Choroid plexus epithelial cell (primary cell): ENCODE measurements at regions not wholly inside any gene's neighbourhood (a gene's known extent, or its start where the extent isn't known, plus 50 kb on each side); places are given as distances from the start of the nearest gene placed in this dataset.
"Not testable (repeated sequence)": the region's sequence is repeated elsewhere in the genome, so short reads cannot be mapped to it uniquely, and the experiment has no call there.

Experiments
- DNase-seq: peaks from one replicate; pipeline ENCODE4 v3.0.0-alpha.2; 2010; ENCODE audit warnings: low read depth
- H3K4me3 ChIP-seq: 2 replicates; pipeline ENCODE4 v1.5.1; 2011; ENCODE audit warnings: low read depth, mild to moderate bottlenecking, control low read depth, low read length, moderate library complexity
- CTCF ChIP-seq: conservative IDR thresholded peaks from 2 replicates; pipeline ENCODE4 v1.5.1; 2011; ENCODE audit warnings: low read depth, mild to moderate bottlenecking, control low read depth, inconsistent platforms, low read length, moderate library complexity

DNA sequence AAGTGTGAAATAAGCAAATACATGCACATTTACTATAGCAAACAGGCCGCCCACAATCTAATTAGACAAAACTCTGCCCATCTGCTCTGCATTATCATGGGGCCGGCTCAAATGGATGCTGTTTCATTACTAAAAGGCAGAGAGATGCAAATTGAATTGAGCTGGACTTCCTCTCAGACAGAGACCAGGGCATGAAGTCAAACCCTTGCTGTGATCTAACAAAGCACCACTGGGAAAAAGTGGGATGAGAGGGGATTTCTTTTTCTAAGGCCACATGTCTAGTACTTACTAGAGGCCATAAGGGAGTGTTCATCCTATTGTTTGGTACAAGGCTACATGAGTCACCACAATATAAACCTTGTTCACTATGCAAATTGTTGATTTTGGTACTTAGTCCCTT, 614.7 kb downstream of the ISL1 start:
- DNase-seq = no peak
- TF ChIP-seq CTCF = no peak

GRCh38 chr5:52007230-52007858, 624.1 kb downstream of the ISL1 start:
- DNase-seq = peak; percentile 51
- TF ChIP-seq CTCF = peak; percentile 65
- no peak overlapping the region for H3K4me3 ChIP-seq

More for the DNA sequence above, 614.7 kb downstream of the ISL1 start:
- H3K4me3 ChIP-seq = no peak overlapping the region

DNA sequence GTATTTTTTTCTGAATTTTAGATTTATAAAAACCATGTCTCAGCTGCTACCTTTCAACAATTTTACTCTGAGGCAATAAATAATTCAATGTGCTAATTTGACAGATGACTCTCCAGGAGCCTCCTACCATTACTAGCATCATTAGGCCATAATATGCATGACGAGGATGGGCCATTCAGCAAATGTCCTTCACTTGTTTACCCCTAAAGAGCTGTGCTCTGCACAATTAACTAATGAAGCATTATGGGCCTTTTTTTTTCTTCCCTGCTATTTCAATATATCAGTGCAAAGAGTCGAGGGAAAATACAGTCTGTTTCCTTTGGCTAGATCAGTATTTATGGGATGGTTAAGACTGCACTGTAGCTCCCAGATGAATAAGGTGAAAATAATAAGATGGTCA, 627.2 kb downstream of the ISL1 start:
- no peak overlapping the region for H3K4me3 ChIP-seq
- no peak for DNase-seq
- TF ChIP-seq CTCF = no peak

DNA sequence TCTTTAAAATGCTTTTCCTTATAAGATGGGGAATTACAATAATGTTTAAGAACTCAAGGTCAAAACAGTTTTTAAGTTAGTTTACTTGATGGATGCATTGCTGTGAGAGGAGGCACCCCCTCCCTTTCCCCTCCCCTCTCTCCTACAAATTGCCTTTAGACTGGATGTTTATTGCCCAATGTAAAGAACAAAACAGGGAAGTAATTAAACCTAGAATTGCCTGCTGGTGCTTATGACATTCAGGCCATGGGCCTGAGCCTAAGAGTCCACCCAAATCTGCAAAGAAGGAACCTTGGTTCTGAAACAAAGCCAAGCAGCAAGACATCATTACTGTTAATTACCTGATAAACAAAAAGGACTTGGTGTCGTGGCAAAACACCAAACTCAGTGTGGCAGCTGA, 630.3 kb downstream of the ISL1 start:
- DNase-seq = no peak
- no peak overlapping the region for H3K4me3 ChIP-seq
- TF ChIP-seq CTCF = no peak

DNA sequence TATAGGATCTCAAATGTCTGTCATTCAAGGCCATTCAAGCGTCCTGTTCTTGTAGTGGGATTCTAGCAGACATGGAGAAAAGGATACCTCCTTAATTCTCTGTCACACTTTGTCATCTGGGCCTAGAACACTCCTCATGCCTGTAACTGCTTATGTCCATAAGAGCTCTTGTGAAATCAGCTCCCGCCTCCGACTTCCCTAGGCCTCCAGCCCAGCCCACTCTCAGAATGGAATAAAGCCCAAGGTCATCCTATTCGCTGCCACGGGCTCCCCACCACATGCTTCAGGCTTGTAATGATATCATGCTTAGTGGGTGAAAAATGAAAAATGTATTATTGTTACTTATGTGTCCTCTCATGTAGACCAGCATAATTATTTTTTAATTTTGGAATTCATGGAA, 632.5 kb downstream of the ISL1 start:
- no peak for DNase-seq
- no peak overlapping the region for H3K4me3 ChIP-seq
- no peak for TF ChIP-seq CTCF

GRCh38 chr5:52017567-52017966, 634.3 kb downstream of the ISL1 start:
- no peak overlapping the region for H3K4me3 ChIP-seq
- DNase-seq = no peak
- TF ChIP-seq CTCF = no peak

DNA sequence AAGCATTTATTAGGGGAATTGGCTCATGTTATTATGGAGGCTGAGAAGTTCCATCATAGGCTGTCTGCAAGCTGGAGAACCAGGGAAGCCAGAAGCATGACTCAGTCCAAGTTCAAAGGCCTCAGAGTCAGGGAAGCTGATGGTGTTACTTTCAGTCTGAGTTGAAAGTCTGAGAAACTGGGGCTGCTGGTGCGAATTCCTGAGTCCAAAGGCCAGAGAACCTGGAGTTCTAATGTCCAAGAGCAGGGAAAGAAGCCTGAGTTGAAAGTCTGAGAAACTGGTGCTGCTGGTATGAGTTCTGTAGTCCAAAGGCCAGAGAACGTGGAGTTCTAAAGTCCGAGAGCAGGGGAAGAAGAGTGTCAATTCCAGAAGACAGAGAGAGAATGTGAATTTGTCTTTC, 641.1 kb downstream of the ISL1 start:
- no peak overlapping the region for H3K4me3 ChIP-seq
- no peak for TF ChIP-seq CTCF
- no peak for DNase-seq

DNA sequence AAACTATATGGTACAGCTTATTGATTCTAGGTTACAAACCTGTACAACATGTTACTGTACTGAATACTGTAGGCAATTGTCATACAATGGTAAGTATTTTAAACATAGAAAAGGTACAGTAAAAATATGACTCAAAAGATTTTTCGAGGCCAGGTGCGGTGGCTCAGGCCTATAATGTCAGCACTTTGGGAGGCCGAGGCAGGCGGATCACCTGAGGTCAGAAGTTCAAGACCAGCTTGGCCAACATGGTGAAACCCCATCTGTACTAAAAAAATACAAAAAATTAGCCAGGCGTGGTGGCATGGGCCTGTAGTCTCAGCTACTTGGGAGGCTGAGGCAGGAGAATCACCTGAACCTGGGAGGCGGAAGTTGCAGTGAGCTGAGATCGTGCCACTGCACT, 646.6 kb downstream of the ISL1 start:
- not testable (repeated sequence) for DNase-seq, H3K4me3 ChIP-seq
